HG03066 (cell line): ENCODE measurements at regions not wholly inside any gene's neighbourhood (a gene's known extent, or its start where the extent isn't known, plus 50 kb on each side); places are given as distances from the start of the nearest gene placed in this dataset.
"Not testable (repeated sequence)": the region's sequence is repeated elsewhere in the genome, so short reads cannot be mapped to it uniquely, and the experiment has no call there.

Experiments
- ATAC-seq: cut with Tn5 transposase; IDR thresholded peaks from one replicate; pipeline ENCODE4 v1.9.1; 2021; ENCODE audit warnings: low read depth; ENCODE audit not compliant: unreplicated experiment

DNA sequence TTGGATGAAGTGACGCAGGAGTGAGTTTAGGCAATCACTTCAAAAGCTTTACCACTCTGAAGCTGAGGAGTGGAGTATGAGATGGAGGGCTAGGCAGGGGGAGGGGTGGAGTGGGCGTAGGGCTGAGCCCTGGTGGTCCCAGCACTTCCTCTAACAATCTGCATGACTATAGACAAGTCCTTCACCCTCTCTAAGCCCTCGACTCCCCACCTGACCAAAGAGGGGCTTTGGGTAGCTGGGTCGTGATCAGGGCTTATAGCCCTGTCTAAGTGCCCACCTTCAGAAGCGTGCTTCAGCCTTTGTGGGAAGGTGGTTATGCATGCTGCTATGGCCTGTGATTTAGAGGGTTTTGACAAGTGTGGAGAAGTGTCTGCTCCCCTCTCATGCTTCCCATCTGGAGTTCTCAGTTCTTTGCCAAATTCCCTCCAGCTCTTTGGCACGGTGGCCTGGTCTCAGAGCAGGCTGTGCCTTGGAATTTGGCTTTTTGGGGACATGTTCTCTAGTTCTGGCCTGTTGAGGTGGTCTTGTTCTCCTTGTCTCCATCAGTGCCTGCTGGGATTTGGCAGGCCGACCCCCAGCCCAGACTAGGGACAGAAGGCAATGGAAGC is 53.0 kb downstream of the ACTBL2 start:
- no peak for ATAC-seq

DNA sequence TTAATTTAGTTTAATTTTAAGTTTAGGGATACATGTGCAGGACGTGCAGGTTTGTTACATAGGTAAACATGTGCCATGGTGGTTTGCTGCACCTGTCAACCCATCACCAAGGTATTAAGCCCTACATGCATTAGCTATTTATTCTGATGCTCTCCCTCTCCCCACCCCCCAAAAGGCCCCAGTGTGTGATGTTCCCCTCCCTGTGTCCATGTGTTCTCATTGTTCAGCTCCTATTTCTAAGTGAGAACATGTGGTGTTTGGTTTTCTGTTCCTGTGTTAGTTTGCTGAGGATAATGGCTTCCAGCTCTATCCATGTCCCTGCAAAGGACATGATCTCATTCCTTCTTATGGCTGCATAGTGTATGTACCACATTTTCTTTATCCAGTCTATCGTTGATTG is 53.6 kb downstream of the ACTBL2 start:
- not testable (repeated sequence) for ATAC-seq

DNA sequence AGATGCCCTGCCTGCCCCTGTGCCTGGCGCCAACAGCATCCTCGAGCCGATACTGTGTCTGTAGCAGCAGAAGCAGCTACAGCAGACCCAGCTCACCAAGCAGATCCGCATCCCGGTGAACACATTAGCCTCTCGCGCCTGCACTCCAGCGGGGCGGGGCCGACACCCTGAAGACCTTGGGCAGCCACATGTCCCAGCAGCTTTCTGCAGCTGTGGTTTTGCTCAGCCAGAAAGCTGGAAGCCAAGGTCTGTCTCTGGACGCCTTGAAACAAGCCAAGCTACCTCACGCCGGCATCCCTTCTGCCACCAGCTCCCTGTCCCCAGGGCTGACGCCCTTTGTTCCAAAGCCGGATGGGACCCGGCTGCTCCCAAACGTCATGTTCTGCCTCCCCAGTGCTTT is 59.6 kb downstream of the ACTBL2 start:
- ATAC-seq, result no peak

DNA sequence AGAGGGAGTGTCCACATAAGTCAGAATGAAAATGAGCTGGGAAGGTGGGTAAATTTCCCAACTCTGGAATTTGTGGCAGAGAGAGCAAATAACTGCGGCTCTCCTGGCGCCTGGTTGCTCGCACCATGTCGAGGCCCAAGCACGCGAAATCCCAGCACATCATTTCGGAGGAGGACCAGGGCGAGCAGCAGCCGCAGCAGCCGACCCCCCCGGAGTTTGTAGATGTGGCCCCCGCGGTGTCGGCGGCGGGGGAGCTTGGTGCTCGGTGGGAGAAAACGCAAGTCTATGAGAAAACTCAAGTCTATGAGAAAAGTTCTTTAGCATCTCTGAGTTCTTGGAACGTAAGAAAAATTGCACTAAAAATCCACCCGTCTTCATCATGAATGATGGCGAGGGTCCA is 60.3 kb downstream of the ACTBL2 start:
- ATAC-seq, result no peak

DNA sequence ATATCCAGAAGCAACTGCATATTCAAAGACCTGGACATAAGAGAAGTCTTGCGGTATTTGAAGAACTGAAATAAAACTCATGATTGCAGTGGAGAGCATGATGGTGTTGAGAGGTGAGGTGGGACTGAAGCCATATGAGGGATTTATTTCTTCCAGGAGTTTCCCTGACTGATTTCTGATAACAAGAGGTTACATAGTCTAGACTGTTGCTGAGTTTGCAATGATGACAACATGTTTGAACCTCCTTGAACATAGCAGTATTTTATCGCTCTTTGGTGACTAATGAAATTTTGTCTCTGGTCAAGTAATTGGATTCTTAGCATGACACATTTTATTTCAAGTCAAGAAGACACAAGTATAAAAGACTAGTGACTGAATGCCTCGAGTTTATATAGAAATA is 61.8 kb downstream of the ACTBL2 start:
- ATAC-seq, result no peak

DNA sequence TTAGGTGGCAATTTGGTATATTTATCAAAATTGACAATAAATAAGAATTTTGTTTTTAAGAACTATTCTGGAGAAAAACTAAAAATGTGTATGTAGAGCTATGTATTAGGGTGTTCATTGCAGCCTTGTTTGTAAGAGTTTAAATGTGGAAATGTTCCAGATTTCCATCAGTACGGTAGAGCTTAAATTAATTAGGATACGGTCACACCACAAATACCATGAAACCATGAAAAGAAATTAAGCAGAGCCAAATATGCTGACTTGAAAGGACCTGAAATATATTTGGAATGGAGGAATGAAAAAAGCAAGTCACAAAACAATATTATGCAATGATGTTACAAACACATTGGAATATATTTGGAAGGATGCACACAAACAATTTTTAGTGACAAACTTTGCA is 64.6 kb downstream of the ACTBL2 start:
- ATAC-seq, result no peak

DNA sequence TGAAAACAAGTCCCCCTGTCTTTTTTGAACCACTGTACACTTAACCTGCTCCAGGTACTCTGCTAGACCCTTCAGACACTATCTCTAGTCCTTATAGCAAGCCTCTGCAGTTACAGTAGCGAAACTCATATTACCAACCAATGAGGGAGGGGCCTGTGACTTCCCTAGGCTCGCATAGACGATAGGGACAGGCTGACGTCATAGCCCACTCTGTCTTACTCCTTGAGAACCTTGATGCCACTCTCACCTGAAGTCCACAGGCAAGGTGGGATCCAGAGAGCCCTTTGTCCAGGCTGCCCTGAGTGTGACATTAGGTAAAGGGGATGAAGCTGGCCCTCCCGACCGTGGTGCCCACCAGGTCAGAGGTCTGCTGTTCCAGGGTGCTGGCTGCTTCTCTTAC is 65.3 kb downstream of the ACTBL2 start:
- no peak for ATAC-seq

DNA sequence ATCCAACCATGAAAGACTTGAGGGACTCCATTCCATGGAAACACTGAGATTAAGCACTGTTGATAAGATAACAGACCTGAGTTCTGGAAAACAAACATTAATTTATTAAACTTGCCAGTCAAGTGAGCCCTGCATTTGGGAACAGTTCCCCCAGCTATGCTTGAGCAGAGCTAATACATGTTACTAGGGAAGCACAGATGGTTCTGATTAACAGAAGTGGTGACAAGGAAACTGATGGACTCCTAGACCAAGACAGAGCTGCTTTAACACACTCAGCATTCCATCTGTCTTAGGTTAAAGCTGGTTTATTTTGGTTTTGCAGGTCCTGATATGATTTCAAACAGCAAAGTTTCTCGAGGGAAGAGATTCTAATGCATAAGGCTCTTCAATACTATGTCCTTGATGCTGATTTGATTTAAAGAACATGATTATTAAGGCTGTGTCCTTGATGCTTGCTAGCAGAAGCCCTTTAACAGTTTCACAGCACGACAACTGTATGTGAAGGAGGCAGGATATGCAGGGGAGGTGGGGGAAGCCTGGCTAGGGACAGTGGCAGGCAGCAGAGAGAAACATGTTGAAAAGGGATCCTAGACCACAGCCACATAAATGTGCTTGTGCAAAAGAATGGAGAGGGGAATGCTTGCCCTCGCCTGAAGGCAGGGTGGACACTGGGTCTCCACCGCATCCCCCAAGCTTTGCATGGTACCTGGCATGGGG is 66.2 kb downstream of the ACTBL2 start:
- no peak for ATAC-seq

DNA sequence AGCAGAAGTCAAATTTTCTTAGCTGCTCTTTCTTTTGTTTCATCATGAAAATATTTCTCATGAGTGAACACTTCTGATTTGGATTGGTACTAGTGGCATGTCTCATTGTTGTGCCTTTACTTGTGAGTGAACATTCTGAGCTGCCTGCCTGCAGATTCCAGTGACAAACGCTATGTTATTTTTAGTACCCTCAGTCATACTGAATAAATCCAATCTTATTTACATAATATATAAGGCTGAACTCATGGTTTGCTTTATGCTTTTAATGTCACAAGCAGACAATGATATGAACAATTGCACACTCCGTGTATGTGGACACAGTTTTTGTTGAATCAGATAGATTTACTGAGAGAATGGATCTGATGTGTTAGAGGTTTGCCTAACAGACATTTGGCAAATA is 67.8 kb downstream of the ACTBL2 start:
- ATAC-seq, result no peak

DNA sequence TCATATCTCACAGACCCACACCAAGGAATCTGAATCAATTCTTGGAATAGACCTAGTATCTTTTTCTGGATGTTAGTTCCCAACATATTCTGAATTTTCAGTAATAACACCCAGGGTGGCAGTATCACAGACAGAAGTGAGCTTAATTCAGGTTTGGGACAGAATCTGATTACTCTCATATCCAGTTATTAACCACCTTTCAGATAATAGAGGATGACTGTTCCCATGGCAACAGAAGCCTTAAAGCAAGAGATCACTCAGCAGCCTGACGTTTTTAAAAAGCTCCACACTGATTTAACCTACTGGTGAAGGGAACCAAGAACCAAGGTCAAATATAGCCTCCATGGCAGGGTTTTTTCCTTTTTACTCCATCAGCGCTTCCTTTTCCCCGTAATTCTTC is 68.4 kb downstream of the ACTBL2 start:
- ATAC-seq, result no peak

DNA sequence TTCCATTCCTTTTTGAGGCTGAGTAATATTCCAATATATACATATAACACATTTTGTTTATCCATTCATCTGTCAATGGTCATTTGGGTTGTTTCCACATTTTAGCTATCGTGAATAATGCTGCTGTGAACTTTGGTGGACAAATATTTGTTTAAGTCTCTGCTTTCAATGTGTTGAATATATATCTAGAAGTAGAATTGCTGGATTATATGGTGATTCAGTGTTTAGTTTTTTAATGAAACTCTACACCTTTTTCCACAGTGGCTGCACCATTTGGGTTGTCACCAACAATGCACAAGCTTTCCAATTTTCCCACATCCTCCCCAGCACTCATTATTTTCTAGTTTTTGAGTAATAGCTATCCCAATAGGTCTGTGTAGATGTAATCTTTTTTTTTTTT is 69.5 kb downstream of the ACTBL2 start:
- no peak for ATAC-seq

DNA sequence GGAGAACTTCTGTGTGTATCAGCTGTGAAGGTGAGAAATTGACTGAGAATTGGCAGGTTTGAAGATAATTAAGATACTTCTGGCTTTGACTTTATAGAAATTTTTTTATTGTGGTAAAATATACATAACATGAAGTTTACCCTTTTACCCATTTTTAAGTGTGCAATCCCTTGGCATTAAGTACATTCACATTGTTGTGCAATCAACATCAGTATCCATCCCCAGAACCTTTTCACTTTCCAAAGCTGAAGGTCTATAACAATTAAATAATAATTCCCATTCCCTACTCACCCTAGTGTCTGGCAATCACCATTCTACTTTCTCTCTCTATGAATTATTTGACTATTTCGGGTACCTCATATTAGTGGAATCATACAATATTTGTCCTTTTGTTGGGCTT is 69.9 kb downstream of the ACTBL2 start:
- no peak for ATAC-seq

DNA sequence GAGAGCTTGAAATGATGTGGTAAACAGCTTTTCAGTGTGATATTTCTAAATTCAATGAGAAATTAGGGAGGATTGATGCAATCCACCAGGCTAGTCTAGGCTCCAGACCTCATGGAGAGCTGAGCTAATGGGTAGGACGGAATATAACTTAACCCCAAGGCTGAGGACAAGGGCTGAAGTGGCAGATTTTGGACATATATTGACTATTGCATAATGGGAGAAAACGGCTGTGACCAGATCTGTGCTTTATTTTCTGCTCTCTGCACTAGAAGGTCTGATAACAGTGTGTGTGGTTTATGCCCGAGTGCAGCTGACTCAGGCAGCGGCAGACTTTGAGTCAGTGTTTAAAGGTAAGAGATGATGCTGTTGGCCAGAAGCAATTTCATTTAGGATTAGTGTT is 70.6 kb downstream of the ACTBL2 start:
- ATAC-seq, result no peak

DNA sequence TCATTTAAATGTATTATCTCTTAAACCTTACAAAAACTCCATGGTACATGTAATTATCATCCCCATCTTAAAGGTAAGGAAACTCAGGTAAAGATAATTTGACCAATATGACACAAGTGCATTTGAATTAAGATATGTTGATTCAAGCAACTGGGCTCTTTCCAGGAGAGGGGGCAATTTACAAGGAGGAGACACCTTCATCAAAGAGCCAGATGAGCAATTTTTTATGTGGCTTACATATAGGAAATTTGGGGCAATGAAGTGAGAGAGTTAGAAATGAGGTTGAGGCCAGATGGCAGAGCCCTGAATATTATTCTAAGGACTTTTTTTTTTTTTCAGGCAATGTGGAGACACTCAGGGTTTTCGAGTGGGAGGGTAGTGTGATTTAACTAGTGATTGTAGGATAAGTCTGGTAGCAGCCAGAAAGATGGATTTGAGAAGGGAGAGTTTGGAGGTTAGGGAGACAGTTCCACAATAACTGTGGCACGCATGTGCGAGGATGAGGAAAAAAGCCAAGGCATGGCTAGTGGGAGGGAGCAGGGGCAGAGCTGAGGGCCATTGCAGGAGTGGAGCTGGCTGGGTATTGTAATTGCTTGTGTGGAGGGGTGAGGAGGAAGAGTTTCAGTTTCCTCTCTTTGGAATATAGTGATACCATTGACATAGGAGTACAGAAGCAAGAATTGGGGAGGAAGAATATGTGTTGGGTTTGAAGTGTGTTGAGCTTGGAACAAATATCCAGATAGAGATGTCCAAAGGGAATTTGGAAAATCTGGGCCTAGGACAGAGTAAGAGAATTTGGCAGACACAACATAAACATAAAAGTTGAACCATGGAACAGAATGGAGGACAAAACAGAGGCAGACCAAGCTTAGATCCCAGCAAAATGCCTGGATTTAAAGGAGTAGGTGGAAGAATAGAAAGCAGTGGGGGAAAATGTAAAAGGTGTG is 72.0 kb downstream of the ACTBL2 start:
- no peak for ATAC-seq

DNA sequence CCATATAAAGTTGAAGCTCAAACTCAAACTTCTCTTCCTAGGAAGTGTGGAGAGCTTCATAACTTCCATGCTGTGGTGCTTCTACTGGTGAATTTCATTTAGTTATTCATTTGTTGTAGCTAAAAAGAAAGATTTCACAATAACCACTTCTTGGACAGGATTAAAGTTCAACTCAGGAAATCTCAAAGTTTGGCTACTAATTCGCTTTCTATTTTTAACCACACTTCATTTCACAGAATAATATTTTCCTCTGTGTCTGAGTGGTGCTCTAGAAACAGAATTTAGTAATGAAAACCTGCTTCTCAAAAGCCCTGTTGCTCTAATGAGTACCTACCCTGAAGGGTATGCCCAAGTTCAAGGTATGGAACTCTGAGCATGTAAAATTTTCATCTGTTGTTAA is 73.9 kb downstream of the ACTBL2 start:
- no peak for ATAC-seq

DNA sequence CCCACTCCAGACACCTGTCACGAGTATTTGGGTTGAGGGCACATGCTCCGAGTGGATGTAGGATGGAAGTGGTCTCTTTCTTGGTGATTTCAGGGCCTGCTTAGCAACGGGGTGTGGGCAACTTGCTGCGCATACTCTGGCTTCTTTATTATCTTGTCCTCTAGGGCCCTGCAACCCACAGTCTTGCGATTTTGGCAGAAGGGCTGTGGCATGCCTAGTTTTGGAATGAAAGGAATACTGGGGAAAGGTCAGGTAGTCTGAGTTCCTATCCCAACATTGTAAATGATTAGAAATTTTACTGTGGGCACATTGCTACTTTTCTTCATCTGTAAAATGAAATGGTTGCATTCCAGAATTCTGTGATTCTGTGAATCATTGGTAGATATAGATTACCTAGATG is 74.3 kb downstream of the ACTBL2 start:
- ATAC-seq, result no peak

DNA sequence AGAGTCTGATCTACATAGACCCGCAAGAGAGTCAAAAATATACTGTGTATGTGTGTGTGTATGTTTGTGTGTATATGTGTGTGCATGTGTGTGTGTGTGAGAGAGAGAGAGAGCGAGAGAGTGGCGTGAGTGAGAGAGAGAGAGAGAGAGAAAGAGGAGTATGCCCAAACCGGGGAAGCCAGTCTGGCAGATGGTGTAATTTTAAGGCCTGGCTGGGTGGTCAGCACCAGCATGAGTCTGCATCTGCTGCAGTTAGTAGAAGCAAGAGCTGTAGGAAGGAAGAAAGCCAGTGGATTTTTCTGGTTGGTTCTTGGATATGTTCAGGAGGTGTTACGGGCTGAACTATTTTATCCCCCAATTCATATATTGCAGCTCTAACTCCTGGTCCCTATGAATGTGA is 75.2 kb downstream of the ACTBL2 start:
- no peak for ATAC-seq

DNA sequence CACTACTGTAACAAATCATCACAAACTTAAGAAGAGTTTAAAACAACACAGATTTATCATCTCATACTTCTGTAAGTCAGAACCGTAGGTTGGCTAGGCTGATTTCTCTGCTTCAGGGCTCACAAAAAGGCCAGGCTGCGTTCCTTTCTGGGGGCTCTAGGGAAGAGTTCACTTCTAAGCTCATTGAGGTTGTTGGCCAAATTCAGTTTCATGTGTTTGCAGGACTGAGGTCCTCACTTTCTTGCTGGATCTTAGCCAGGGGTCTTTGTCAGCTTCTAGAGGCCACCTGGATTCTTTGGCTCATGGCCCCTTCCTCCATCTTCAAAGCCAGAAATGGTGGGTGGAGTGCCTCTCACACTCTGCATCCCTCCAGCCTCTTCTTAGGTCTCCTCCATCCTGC is 76.0 kb downstream of the ACTBL2 start:
- ATAC-seq, result no peak

DNA sequence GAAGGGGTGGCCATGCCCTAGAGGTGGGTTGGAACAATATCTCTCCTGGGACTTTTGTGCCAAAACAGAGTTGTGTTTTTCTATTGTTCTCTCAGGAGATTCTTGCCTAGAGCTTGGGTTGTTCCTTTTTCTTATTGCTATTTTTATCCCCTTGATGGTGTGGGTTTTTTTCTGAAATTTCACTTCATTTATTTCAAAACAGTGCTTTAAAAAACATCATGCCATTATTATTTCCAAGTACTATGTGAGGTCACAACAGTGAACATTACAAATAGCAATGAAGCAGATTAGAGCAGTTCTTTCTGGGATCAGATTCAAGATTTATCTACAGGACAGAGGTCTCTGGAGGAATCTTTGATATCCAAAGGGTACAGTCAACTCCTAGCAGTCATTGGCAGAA is 76.6 kb downstream of the ACTBL2 start:
- ATAC-seq, result no peak

DNA sequence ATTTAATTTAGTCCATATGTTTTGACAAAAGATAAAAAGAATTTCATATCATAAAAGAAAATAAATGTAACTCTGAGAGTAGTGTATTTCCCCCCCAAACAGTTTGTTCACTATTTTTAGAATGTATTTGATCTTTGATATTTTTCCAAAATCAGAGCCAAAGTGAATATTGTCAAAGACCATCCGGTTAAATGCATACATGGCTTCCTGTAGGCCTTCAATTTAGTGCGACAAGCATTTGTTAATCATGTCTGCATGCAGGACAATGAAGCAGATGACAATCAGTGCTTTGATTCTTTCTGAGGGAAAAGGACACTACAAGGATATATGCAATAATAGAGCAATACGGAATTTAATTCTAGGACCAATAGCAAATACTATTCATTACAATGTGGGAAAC is 79.8 kb downstream of the ACTBL2 start:
- ATAC-seq, result no peak

DNA sequence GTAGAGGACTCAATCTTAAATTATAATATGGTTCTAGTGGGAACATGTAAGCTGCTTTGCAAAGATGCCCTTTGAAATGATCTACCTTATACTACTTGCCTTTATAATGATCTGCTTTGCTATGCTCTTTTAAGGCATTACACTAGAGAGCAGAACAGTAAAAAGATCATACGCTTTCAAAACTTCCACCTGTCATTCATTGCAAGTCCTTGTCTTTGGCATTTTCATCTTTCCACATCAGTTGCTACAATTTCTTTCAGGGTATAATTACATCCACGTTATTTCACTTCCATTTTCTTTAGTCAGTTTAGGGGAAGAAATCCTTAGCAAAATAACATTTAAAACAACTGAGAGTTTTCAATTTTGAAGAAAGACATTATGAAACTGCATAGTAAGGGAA is 80.3 kb downstream of the ACTBL2 start:
- no peak for ATAC-seq
